NCI-H1436 treated with DMSO at 0.1 percent for 48 hours (cell line): ENCODE measurements at regions not wholly inside any gene's neighbourhood (a gene's known extent, or its start where the extent isn't known, plus 50 kb on each side); places are given as distances from the start of the nearest gene placed in this dataset.

Experiments used
- DNase-seq: peaks from one replicate; lab custom pipeline; 2025; lab: John Stamatoyannopoulos, UW

DNA sequence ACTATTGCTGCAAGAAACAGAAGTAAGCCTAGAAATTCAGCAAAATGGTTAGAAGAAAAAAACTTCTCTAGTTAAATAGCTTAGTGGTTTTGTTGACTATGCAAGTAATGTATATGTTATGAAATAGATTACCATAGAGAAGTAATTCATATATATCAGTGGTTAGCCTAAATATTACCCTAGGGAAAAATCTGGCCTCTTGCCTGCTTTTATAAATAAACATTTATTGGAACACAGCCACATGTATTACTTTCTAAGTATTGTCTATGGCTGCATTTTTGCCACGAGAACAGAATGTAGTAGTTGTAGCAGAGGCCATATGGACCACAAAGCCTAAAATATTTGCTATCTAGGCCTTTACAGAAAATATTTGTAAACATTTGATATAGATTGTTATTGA, 1471.7 kb upstream of the PRR20A start:
- no peak for DNase-seq

DNA sequence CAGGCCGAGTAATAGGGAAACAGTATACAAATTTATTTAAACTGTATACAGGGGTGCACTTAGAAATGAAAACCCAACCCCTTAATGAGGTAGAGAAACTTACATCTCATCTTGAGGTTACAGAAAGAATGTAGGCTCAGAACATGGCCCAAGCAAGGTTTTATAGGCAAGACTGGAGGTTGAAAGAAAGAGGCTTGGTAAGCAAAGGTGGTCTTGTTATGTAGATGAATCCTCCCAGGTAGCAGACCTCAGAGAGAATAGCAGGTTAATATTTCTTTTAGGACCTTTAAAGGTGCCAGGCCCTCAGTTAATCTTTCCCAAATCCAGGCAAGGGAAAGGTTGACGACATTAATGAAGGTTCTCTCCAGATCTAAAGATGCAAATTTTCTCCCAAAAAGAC, 1466.8 kb upstream of the PRR20A start:
- DNase-seq = no peak

DNA sequence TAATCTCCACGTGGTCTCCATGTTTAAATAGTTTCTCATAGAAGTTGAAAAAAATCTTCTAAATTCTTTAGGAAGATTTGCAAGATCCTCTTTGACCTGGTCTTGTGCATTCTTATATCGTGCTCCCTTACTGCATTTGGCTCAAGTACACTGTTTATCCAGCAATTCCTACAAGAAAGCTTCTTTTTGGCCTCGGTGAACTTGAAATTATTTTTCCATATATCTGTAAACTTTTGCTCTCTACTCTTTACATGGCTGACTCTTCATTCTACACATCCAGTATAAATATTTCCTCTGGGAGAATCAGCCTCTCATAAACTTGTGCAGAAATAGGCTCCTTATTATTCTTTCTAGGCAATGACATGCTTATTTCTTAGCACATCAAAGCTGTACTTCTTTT, 1457.9 kb upstream of the PRR20A start:
- DNase-seq = no peak

DNA sequence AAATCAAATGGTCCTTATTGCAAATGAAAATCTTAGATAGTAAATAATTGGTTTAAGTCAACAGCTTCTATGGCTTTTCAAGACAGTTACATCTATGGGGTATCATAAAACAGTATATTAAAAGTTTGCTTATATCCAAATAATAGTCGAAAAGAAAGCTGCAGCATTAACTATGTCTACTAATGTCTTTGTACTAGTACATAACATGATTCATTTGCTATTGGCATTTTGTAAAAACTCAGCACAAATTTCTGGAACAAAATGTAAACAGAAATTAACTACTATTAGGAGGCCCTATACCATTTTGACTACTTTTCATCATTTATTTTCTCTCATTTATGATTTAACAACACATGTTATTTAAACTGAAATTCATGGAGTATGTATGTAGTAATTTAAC, 1435.2 kb upstream of the PRR20A start:
- DNase-seq = no peak

DNA sequence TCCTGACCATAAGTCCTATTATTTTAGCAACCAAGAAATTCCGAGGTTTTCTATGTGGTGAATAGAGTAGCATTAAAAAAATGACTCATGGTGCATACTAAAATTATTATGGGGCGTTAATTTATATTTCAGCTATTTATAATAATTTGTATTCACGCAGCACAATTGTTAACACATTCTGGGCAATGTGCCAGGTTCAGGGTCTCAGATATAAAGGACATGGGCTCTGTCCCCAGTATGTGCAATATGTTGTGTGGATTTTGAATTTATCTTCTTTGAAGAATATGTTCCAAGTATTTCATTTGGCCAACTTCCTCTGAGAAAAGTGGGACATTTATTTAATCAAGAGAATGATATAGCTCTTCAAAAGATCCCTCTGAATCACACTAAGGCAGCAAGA, 1434.7 kb upstream of the PRR20A start:
- DNase-seq = no peak

DNA sequence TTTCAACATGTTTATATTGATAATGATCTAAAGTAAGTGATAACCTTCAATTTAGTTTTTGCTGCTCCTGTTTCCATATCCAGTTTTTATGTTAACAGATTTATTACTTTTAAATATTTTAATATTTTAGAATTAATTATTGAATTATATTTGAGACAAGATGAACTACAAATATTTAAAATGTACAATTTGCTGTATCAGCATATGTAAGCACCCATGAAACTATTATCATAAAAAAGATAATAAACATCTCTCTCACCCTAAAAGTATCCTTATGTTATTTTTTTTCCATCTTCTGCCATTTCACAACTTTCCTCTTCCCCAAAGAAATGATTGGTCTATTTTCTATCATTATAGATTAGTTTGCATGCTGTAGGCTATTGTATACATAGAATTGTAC, 1426.6 kb upstream of the PRR20A start:
- no peak for DNase-seq

DNA sequence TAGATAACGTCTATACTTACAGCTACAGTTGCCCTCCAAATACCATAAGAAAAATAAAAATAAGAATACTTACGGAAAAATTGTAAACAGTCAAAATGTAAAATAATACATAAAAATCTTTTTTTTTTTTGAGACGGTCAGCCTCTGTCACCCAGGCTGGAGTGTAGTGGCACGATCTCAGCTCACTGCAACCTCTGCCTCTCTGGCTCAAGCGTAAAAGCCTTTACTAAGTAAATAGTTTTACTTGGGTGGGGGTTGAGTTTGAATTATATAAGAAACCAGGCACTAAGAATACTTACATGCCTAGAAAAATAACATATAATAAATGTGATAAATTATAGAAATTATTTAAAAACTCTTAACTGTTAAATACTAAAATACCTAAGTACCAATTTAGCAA, 1413.0 kb upstream of the PRR20A start:
- DNase-seq = no peak

DNA sequence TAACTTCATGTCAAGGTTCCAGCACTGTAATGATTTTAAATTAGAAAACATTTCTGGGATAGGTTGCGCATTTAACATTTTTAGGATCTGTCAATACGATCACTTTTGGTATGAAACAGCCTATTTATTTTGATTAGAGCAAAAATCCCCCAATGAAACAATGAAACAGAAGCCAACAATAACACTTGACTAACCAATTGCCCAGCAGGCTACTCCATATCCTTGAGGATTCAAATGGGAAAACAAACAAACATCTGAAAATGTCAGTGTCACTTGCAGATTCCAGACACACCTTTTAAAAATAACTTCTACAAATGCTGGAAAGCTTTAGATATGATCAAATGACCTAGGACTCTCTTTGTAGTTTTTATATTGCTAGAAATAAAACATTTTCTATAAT, 1412.5 kb upstream of the PRR20A start:
- DNase-seq = no peak

DNA sequence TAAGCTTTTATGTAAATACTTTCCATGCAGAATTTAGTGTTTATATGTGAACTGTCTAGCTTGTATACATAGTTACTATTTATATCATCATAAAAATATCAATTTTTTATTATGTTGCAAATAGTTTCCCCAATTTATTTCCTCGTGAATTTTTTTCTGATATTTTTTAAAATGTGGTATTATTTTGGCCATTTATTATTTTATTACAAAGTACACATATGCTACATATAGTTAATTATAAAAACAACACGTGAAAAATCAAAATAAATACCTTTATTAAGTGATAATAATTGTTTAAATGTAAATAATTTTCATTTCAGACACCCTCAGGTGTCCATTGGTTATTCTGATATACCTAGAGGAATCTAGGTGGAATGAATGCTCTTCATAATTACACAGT, 1394.9 kb upstream of the PRR20A start:
- no peak for DNase-seq

DNA sequence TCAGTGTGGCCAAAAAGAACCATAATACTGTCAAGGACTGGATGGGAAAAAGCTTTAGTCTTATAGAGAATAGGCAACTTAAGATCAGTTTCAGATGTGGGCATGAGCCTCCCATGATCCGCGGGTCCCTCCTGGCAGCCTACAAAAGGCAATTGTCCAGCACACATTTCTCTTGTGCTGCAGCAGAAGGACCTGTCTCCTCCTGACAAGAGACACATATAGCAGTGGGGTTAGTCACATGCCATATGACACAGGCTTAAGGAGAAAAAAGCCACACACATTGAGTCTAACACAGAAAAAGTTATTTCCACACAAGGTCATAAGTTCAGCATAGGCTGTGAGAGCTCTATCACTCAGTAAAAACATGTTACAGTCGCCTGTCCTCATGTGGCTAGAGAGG, 1378.7 kb upstream of the PRR20A start:
- no peak for DNase-seq

DNA sequence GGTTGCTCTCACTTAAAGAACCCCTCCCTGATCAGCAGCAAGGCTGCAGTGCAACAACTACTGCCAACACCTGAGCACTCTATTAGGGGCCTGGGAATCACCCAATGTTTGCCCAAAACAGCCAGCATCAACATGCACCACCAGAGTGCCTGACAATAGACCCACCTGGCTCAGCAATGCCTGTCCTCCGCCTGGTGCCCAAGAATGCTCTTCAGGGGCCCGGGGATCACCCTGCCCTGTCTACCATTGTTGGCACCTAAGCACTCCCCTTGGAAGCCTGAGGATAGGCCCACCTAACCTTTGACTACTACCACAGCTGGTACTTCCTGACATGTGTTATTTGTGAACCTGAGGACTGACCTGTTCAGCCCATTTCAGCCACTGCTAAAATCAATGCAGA, 1363.1 kb upstream of the PRR20A start:
- no peak for DNase-seq

DNA sequence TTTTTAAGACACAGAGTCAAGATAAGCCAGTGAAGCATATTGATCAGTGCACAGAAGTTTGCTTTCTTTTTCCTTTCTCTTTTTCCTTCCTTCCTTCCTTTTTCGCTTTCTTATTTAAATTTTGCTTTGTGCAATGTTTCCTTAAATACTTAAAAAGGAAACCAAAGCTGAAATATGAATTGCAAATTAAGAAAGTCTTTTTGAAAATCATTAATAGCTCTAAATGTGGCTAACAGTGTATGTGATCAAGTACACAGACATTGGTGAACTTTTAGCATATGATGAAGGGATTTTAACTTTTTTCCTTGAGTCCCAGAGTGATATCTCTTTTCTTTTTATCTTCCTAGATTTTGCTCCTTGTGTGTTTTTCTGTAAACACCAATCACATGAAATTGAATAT, 1356.9 kb upstream of the PRR20A start:
- no peak for DNase-seq

DNA sequence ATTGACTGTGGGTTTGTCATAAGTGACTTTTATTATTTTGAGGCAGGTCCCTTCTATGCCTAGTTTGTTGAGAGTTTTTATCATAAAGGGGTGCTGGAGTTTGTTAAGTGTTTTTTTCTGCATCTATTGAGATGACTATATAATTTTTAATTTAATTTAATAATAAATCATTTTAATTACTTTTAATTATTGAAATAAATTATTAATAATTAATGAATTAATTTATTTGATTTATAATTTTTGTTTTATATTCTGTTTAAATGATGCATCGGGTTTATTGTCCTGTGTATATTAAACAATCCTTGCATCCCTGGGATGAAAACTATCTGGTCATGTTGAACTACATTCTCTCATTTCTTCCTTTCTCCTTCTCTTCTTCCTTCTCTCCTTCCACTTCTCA, 1352.2 kb upstream of the PRR20A start:
- DNase-seq = no peak

DNA sequence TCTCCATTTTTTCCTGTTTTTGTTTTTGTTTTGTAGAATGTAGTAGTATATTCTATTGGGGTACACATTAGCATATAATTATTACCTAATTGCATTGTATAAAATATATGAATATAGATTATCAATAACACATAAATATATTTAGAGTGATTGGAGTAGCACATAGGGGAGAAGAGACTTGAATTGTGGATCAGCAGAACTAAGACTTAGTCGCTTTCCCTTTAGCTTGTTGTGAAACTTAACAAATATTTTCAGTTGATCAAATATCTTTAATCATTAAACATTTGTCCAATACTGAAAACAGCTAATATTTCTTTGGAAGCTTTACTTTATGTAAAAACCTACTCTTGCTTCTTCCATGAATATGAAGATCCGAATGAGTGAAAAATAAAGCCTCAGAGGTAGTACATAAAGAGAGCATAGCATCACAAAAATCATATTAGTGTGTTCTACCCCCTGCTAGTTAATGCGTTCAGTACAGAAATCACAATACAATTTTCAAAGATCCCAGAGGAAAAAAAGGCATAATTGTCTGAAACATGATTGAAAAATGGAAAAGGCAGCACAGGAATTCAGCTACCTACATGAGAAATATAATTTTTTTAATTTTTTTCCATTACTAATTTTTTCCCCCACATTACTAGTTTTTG, 1348.0 kb upstream of the PRR20A start:
- no peak for DNase-seq

DNA sequence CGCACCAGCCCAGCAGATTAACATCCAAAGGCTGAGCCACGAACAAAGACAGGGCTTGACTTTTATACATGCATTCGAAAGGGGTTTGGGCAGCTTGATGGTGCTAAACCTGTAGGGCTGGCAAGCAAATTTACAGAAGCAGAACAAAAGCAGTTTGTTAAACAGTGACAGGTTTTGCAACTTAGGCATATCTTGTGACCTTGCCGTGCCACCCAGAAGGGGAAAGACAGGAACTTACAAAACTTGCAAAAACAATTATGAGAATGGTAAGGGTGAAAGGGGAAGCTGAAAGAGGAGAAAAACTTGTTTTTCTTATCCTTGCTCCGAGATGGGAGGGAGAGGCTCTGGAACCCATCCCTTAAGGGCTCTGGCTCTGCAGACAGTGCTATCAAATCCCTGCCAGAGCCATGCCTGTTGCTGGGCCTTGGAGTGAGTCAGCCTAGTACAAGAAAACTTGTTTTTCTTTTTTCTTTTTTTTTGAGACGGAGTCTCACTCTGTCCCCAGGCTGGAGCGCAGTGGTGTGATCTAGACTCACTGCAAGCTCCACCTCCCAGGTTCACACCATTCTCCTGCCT, 1325.2 kb upstream of the PRR20A start:
- DNase-seq = no peak

DNA sequence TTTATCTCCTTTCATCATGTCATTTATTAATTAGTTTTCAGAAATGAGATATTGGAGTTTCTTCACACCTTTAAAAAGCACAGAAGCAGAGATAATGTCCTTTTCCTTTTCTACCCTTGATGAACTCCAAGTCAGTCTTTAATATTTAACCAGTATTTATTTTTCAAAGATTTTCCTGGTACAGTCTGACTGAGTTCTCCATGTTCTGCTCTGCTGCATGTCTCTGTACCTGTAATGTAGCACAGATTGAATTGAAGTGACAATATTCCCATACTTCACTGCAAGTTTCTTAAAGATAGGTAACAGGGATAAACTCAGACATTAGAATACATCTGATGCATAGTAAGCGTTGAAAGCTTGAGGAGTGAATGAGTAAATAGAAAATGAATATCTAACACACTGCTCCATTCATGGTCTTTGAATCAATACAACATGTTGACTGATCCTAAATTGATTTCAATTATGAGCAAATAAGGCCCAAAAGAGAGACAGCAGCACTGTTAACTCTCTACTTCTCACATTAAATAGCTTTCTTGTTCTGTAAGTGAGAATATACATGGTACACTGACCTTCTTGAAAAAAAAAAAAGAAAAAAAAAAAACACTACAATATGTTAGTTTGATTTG, 1323.6 kb upstream of the PRR20A start:
- peak; percentile 10 for DNase-seq

DNA sequence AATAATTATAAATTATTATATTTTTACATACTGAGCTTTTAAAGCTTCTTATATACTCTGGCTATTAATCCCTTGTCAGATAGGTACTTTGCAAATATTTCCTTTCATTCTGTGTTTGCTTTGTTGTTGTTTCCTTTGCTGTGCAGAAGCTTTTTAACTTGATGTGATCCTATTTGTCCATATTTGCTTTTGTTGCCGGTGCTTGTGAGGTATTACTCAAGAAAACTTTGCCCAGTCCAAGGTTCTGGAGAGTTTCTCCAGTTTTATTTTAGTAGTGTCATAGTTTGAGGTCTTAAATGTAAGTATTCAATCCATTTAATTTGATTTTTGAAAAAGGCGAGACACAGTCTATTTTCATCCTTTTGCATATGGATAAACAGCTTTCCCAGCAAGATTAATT, 1319.9 kb upstream of the PRR20A start:
- no peak for DNase-seq

DNA sequence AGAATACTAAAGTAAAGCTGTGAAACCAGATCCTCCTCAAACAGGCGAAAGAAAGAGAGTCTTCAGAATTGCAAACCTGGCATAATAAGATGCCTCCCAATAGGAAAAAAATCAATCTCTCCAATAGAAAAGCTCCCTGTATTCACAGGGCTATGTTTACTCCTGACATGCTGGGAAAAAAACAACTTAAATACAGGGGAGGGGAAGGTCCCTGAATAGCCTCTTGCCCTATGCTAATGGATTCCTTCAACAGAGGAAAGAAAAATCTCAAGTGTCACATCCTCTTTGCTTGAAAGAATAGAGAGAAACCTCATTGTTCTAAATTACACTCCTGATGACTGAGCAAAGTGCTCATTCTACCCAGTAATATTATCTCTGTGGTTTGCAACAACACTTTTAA, 1271.1 kb upstream of the PRR20A start:
- no peak for DNase-seq

DNA sequence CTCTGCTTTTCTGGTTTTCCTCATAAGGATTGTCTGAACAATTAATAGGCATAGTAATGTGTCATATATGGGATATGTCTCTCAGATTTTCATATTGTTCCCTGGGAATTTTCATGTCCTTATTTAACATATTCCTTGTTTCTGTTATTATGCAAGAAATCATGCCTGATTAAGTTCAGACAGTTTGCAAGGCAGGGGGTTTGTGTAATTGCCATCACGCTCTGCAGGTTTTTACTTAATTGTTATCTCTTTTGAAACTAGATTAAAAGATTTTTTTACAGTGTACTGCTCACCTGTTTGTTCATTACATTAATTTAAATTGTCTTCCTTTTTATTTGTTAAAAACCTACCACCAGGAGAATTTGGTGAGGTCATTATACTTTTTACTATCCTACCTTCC, 1253.2 kb upstream of the PRR20A start:
- DNase-seq = no peak

DNA sequence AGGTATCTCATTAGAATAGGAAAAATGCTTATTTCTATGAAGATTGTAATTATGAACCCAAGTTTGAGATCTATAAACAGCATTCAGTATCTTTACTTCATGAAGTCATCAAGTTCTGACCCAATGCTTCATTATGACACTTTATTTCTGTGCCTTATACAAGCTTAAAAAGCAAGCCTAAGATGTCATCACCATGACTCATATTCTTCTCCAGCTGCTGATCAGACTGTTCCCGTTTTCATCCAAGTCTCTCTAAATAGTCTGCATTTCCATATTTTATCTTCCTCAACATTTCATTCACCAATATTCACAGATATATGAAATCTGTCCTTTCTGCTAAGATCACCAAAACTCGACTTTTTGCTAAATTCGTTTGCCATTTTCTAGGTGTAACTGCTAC, 1247.2 kb upstream of the PRR20A start:
- DNase-seq = no peak

DNA sequence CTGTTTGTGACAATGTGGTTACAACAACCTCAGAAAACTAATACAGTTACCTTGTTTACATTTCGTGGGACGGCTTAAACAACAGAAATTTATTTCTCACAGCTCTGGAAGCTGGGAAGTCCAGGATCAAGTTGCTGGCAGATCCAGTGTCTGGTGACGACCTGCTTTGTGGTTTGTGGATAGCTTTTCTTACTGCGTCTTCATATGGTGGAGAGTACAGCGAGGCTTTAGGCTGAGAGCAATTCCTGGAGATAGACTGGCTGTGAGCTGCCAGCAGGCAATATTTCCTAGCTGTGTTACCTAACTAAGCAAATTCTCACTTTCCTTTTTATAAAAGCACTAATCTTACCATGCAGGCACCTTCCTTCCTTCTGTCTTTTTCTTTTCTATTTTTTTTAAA, 1203.5 kb upstream of the PRR20A start:
- no peak for DNase-seq

DNA sequence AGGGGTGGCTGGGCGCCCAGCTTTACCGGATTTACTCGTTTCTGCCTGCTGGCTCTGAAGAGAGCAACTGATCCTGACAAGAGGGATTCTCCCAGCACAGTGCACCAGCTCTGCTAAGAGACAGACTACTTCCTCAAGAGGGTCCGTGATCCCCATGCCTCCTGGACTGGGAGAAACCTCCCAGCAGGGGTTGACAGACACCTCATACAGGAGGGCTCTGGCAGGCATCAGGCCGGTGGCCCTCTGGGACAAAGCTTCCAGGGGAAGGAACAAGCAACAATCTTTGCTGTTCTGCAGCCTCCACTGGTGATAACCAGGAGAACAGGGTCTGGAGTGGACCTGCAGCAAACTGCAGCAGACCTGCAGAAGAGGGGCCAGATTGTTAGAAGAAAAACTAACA, 1192.5 kb upstream of the PRR20A start:
- DNase-seq = no peak

DNA sequence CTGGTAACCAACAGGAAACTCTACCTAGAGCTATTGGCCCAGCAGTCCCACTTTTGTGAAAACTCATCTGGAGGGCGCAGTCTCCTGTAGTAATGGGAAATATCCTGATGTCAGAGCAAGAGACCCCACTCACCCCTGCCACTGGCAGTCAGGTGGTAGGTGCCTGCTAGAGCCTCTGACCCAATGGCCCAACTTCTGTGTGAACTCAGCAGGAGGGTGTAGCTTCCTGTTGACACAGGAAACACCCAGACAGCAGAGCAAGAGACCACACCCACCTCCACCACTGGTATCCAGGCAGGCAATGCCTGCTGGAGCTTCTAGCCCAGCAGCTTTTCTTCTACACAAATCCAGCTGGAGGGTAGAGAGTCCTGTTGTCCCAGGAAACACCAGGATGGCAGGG, 1176.8 kb upstream of the PRR20A start:
- no peak for DNase-seq

DNA sequence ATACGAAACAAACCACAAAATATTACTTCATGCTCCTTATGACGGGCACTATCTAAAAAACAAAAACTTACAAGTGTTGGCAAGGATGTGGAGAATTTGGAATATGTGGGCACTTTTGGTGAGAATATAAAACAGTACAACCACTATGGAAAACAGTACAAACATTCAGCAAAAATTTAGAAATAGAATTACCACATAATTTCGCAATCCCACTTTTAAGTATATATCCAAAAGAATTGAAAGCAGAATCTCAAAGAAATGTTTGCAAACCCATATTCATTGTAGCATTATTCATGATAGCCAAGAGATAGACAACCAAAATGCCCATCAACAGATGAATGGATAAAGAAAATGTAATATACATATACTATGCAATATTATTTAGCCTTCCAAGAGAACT, 1173.7 kb upstream of the PRR20A start:
- no peak for DNase-seq
